GM12878 (cell line): ENCODE measurements at regions not wholly inside any gene's neighbourhood (a gene's known extent, or its start where the extent isn't known, plus 50 kb on each side); places are given as distances from the start of the nearest gene placed in this dataset.

ENCODE experiments used
- ATAC-seq: fragments of 200-7000 bp; cut with Tn5 transposase; 3 replicates; pipeline ENCODE4 v1.9.1; 2020; ENCODE audit warnings: mild to moderate bottlenecking, moderate library complexity
- BruUV-seq: library from RNA; stranded (reverse); fragments of 400-500 nt; replicated peaks from 2 replicates; lab custom pipeline; 2021; lab: Mats Ljungman, UMichigan
- CTCF ChIA-PET: fragments of 300-600 bp; sonication (Branson Sonifier 250); formaldehyde crosslinking; extraction: SDS; loops from one replicate; lab custom pipeline; 2021; ENCODE audit warnings: inconsistent platforms; lab: Yijun Ruan, JAX
- POLR2A ChIA-PET: fragments of 350-600 bp; formaldehyde crosslinking; extraction: SDS; loops from one replicate; lab custom pipeline; 2021; ENCODE audit warnings: inconsistent platforms; lab: Charles Lee
- RAD21 ChIA-PET: fragments of 300-600 bp; sonication (Branson Sonifier 250); formaldehyde crosslinking; loops from one replicate; lab custom pipeline; 2023; ENCODE audit warnings: antibody characterized with exemption; ENCODE audit not compliant: unreplicated experiment; lab: Charles Lee
- SMC1A ChIA-PET: fragments of 300-600 bp; sonication (Branson Sonifier 250); formaldehyde crosslinking; loops from one replicate; lab custom pipeline; 2023; ENCODE audit not compliant: unreplicated experiment, uncharacterized antibody; lab: Charles Lee
- DNase-seq: peaks from one replicate; pipeline ENCODE4 v3.0.0-alpha.2; 2011; ENCODE audit warnings: low read depth, low spot score
- FAIRE-seq: peaks from 3 replicates; lab custom pipeline; 2011; peaks lifted over from hg19 to GRCh38; lab: Jason Lieb, UNC
- H2AFZ ChIP-seq: 2 replicates; pipeline ENCODE4 v1.6.0; 2011; ENCODE audit warnings: low read depth, low read length, control low read depth; ENCODE audit not compliant: control insufficient read depth
- H3K27ac ChIP-seq: 2 replicates; pipeline ENCODE4 v1.5.1; 2011; ENCODE audit warnings: control low read depth; ENCODE audit not compliant: control insufficient read depth, insufficient read depth
- H3K27me3 ChIP-seq, 2 experiments: replicated peaks in 1 of 2; 2 replicates each; pipeline versions ENCODE4 v1.6.0 to v1.6.1; 2011; ENCODE audit warnings: low read length in 1 of 2; ENCODE audit not compliant: control insufficient read depth in 2 of 2, insufficient read depth in 2 of 2
- H3K36me3 ChIP-seq, 2 experiments: 2 replicates each; pipeline ENCODE4 v1.5.1; 2011; ENCODE audit warnings: low read length in 1 of 2; ENCODE audit not compliant: control insufficient read depth in 2 of 2, insufficient read depth in 2 of 2
- H3K4me1 ChIP-seq: 2 replicates; pipeline ENCODE4 v1.6.1; 2011; ENCODE audit warnings: mild to moderate bottlenecking, low read length, moderate library complexity, mixed read lengths; ENCODE audit not compliant: control insufficient read depth, insufficient read depth
- H3K4me2 ChIP-seq: 2 replicates; pipeline ENCODE4 v1.6.0; 2011; ENCODE audit warnings: control low read depth; ENCODE audit not compliant: control insufficient read depth, insufficient read depth
- H3K4me3 ChIP-seq: fragments of 200-600 bp; sonication (generic); 2 replicates; pipeline ENCODE4 v1.5.1; 2016
- H3K79me2 ChIP-seq: 2 replicates; pipeline ENCODE4 v1.6.0; 2011; ENCODE audit warnings: low read length; ENCODE audit not compliant: control insufficient read depth, insufficient read depth
- H3K9ac ChIP-seq: 2 replicates; pipeline ENCODE4 v1.8.0; 2011; ENCODE audit warnings: low read length, control low read depth, mixed read lengths; ENCODE audit not compliant: control insufficient read depth, insufficient read depth
- H3K9me3 ChIP-seq: replicated peaks from 3 replicates; pipeline ENCODE4 v1.5.1; 2011; ENCODE audit warnings: mild to moderate bottlenecking, low read length; ENCODE audit not compliant: control insufficient read depth, insufficient read depth
- H4K20me1 ChIP-seq: 2 replicates; pipeline ENCODE4 v1.6.0; 2011; ENCODE audit not compliant: control insufficient read depth, insufficient read depth
- FOS ChIP-seq: IDR thresholded peaks from 3 replicates; pipeline ENCODE4 v1.6.1; 2011; ENCODE audit warnings: borderline replicate concordance; ENCODE audit not compliant: insufficient read length; ENCODE audit errors: extremely low read depth
- LARP7 ChIP-seq: fragments of 450-650 bp; IDR thresholded peaks from 2 replicates; pipeline ENCODE4 v1.6.1; 2017; ENCODE audit warnings: mild to moderate bottlenecking
- NFYB ChIP-seq: IDR thresholded peaks from 2 replicates; pipeline ENCODE4 v1.6.1; 2011; ENCODE audit warnings: low read depth, mild to moderate bottlenecking, low read length, improper control_type of control experiment, moderate library complexity; ENCODE audit not compliant: insufficient read depth
- NKRF ChIP-seq: fragments of 450-650 bp; conservative IDR thresholded peaks from 2 replicates; pipeline ENCODE4 v1.6.1; 2017; ENCODE audit warnings: mild to moderate bottlenecking, moderate library complexity
- NRF1 ChIP-seq: conservative IDR thresholded peaks from 2 replicates; pipeline ENCODE4 v1.6.1; 2011; ENCODE audit warnings: mild to moderate bottlenecking, low read depth, low read length, improper control_type of control experiment
- RFX5 ChIP-seq: IDR thresholded peaks from 2 replicates; pipeline ENCODE4 v1.6.1; 2011; ENCODE audit warnings: low read depth, low read length, improper control_type of control experiment
- SMAD5 ChIP-seq: IDR thresholded peaks from 2 replicates; pipeline ENCODE4 v1.6.1; 2016; ENCODE audit warnings: antibody characterized with exemption, low read depth
- ZZZ3 ChIP-seq: IDR thresholded peaks from 2 replicates; pipeline ENCODE4 v1.6.1; 2011; ENCODE audit warnings: low read depth; ENCODE audit not compliant: control insufficient read depth, insufficient read length
- WGBS: methylation state at CpG from one replicate; pipeline ENCODE4 v1.1.6; 2016; ENCODE audit warnings: low lambda C conversion rate; ENCODE audit not compliant: insufficient replicate concordance, insufficient coverage; ENCODE audit errors: missing lambda C conversion rate; 5-methylcytosine and 5-hydroxymethylcytosine counted together
- in situ Hi-C: fragments of 300-500 bp; cut with MboI; formaldehyde crosslinking; loops from 9 replicates; pipeline ENCODE4 v1.14.3; 2018; ENCODE audit warnings: mixed read lengths
- intact Hi-C: fragments of 100-400 bp; cut with micrococcal nuclease; formaldehyde crosslinking; loops from one replicate; pipeline ENCODE4 v1.14.2; 2022; ENCODE audit not compliant: unreplicated experiment

GRCh38 chr12:116382686-116383530 is 105.4 kb upstream of the MED13L start:
- CTCF ChIA-PET, result interaction anchor here (1.3 kb wide), 1 partner anchor 9 kb away, joined by 3 read pairs; no protein-coding TSS in a partner anchor
- in situ Hi-C loops, result no loop called here
- H3K4me2 ChIP-seq, result no peak overlapping the region
- TF ChIP-seq FOS, result no peak
- no peak for TF ChIP-seq NKRF
- no peak for TF ChIP-seq LARP7
- TF ChIP-seq ZZZ3, result no peak
- no peak for TF ChIP-seq RFX5
- no peak for TF ChIP-seq NRF1
- TF ChIP-seq SMAD5, result no peak
- no peak for TF ChIP-seq NFYB
- TF ChIP-seq, all 136 proteins: peak for 0
- ChIA-PET POLR2A (no interaction called here), RAD21 (no interaction called here), SMC1A (no interaction called here)
- no TSS peak for BruUV-seq
- Histone ChIP-seq H3K36me3 (no peaks in the 10 kb centered on the region), H3K79me2 (no peaks in the 10 kb centered on the region), H3K9ac (no peak overlapping the region), H3K27ac (no peak overlapping the region), H3K27me3 (peaks cover 0 to 4% of the 10 kb centered on the region in 2 experiments; a peak in 1 of 4 replicates), H3K9me3 (no peaks in the 10 kb centered on the region), H3K4me1 (peaks cover 4% of the 10 kb centered on the region), H4K20me1 (no peaks in the 10 kb centered on the region), H3K4me3 (no peak overlapping the region), H2AFZ (no peak overlapping the region)
- FAIRE-seq (no peak), DNase-seq (no peak), ATAC-seq (no peak)
- intact Hi-C loops, result no loop called here
- WGBS, result 49% methylated on average over 13 of the region's 13 CpGs
